Right ventricle myocardium superior (tissue), 1 donor: ENCODE measurements at regions not wholly inside any gene's neighbourhood (a gene's known extent, or its start where the extent isn't known, plus 50 kb on each side); places are given as distances from the start of the nearest gene placed in this dataset.
"Not testable (repeated sequence)": the region's sequence is repeated elsewhere in the genome, so short reads cannot be mapped to it uniquely, and the experiment has no call there.

Experiments used
- ATAC-seq: fragments of 200-7000 bp; cut with Tn5 transposase; one replicate; pipeline ENCODE4 v1.9.1; 2020; ENCODE audit warnings: mild to moderate bottlenecking; ENCODE audit not compliant: poor library complexity
- DNase-seq: peaks from one replicate; pipeline ENCODE4 v3.0.0-alpha.2; 2020
- intact Hi-C: fragments of 100-400 bp; cut with DNase I; formaldehyde crosslinking; loops from one replicate; pipeline ENCODE4 v1.11.2; 2022
- donor health status: DM: no; HTN: yes; CAD: no; lungs with severe emphysema.

DNA sequence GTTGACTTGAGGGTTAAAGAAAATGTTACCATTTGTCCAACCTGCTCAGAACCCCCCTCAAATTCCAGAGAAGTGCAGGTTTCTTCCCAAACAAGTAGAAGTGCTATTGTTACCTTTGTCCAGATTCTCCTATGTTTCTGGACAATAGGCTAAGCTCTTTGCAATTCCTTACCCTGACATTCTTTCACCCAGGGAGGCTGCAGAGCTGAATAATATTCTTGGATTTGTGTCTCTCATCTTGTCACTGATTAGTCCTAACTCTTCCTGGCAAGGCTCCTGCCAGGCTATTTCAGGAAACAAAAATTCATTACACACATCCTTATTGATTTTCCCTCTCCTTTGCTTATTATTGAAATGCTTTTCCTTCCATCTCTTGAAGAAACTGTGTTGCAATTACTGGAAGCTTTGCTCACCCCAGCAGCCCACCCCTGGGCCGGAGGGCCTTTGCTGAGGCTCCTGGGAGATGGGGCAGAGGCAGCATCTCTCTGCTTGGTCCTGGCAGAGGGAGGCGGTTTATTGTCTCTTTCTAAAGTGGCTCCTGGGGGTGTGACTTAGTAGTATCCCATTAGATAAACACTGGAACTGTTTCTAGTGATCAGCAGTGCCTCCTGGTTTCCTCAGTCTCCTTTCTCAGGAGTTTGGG is 207.5 kb upstream of the PELI2 start:
- ATAC-seq = no peak
- no peak for DNase-seq
- intact Hi-C loops = no loop called here

DNA sequence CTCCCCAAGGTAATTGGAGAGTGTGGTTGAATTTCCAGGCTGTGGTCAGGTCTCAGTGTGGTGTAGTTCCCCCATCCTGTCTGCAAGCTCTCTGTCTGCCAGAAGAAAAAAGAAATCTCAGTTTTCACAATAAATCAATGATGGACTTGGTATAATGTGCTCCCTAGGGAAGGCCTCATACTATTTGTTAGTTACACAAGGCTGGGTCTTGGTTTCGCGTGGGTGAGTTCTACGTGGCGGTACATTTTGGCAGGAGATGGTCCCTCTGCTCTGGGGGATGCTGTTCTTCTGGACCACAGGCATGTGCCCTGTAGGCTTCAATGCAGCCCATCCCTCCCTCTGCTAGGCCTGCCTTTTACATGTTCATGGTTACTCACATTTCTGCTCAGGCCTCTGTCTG is 206.4 kb upstream of the PELI2 start:
- intact Hi-C loops = no loop called here
- ATAC-seq = no peak
- no peak for DNase-seq

GRCh38 chr14:55912344-55912743 is 205.9 kb upstream of the PELI2 start:
- intact Hi-C loops = no loop called here
- ATAC-seq = no peak
- no peak for DNase-seq

- no peak for DNase-seq
Observed at GRCh38 chr14:55913324-55914025, 204.7 kb upstream of the PELI2 start.

GRCh38 chr14:55914771-55915170 is 203.4 kb upstream of the PELI2 start:
- intact Hi-C loops = no loop called here
- ATAC-seq = no peak
- no peak for DNase-seq

More at GRCh38 chr14:55913324-55914025, 204.7 kb upstream of the PELI2 start:
- intact Hi-C loops = no loop called here
- ATAC-seq = peak; percentile 85

DNA sequence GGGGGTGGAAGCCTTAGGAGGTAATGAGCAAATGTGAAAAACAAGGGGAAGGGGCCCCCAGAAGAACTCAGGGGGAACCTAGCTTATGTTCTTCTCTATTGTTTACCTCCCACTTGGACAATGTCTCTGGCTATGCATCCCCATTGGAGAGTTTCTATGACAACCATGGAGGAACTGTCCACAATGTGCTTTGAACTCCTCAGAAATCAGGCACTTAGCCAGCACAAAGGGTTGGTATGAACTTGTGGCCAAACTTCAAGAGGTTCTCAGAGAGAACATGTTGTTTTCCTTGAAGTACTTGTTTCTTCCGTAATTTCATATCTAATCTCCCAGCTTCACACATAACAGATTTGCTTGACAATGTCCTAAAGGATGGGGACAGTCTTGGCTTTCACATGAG is 202.8 kb upstream of the PELI2 start:
- intact Hi-C loops = no loop called here
- ATAC-seq = no peak
- no peak for DNase-seq

GRCh38 chr14:55919800-55920199 is 198.4 kb upstream of the PELI2 start:
- ATAC-seq, intact Hi-C loops, DNase-seq: not testable (repeated sequence)

DNA sequence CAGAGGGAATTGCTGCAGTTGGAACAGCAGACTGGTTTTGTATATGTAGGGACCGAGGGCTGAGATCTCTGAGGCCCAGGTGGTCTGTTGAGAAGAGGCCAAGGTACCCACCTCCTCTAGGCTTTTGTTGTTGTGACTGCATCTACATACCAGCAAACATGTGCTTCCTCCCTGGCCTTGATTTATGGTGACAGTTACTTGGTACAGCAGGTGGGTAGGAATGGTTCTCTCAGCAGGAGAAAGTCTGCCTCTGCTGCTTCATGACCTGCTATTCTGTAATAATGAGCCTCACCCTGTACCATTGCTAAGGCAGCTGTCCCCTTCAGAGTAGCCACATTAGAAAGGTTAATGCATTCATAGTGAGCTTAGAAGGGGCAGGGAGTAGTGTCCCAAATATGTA is 196.7 kb upstream of the PELI2 start:
- ATAC-seq = no peak

DNA sequence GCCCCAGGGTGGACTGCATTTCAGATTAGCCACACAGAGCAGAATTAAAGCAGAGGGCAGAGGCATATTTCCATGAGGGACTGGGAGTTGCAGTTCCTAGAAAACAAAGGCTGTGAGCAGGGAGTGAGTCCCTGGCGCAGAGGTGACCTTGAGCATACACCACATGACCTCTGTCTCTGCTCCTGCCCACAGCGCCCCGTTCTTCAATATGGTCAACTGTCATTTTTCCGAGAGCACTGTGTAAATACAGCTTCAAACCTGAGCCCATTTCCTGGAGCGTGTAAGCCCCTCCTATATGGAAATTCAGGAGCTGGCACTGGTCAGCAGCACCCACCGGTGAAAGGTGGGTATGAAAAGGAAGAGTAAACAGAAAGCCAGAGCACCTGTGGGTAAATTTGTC is 192.2 kb upstream of the PELI2 start:
- DNase-seq (no peak), ATAC-seq (no peak)

More for the DNA sequence above, 196.7 kb upstream of the PELI2 start:
- intact Hi-C loops = no loop called here
- no peak for DNase-seq

GRCh38 chr14:55927028-55927427 is 191.2 kb upstream of the PELI2 start:
- intact Hi-C loops = no loop called here
- ATAC-seq = no peak
- DNase-seq = no peak

More for the DNA sequence above, 192.2 kb upstream of the PELI2 start:
- intact Hi-C loops = no loop called here

GRCh38 chr14:55928276-55928675 is 189.9 kb upstream of the PELI2 start:
- DNase-seq = no peak
- ATAC-seq = no peak

GRCh38 chr14:55929136-55929535 is 189.1 kb upstream of the PELI2 start:
- DNase-seq (no peak), ATAC-seq (no peak)
- intact Hi-C loops = no loop called here

More at GRCh38 chr14:55928276-55928675, 189.9 kb upstream of the PELI2 start:
- intact Hi-C loops = no loop called here

DNA sequence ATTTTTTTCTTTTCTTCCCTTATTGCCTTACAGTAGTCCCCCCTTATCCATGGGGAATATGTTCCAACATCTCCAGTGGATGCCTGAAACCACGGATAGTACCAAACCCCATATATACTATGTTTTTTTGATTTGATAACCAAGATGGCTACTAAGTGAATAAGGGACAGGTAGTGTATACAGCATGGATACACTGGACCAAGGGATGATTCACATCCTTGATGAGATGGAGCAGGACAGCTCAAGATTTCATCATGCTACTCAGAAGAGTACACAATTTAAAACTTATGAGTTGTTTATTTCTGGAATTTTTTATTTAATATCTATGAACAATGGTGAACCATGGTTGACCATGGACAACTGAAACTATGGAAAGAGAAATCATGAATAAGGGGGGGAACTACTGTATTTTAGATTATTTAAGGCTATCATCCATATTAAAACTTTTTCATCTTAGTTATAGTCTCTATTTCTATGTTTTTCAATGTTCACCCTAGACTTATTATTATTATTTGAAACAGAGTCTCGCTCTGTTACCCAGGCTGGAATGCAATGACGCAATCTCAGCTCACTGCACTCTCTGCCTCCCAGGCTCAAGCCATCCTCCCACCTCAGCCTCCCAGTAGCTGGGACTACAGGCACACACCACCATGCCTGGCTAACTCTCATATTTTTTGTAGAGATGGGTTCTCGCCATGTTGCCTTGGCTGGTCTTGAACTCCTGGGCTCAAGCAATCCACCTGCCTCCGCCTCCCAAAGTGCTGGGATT is 188.0 kb upstream of the PELI2 start:
- DNase-seq (no peak), ATAC-seq (no peak)
- intact Hi-C loops = no loop called here

DNA sequence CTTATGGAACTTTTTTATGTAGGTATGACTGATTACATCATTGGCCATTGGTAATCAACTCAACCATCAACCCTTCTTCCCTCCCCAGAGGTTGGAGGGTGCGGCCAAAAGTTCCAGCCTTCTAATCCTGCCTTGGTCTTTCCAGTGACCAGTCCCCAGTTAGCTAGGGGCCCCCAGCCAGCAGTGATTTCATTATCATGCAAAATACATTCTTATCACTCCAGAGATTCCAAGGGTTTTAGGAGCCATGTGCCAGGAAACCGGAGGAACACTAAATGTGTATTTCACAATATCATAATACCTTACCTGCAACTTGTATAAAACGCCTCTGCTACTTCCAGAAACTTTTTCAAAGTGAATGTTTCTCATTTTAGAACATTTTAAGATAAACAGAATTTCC is 181.5 kb upstream of the PELI2 start:
- ATAC-seq (no peak), DNase-seq (no peak)
- intact Hi-C loops = no loop called here

- ATAC-seq (peak; percentile 93), DNase-seq (peak; percentile 69)
- intact Hi-C loops = no loop called here
Observed at GRCh38 chr14:55938249-55938791, 179.9 kb upstream of the PELI2 start.

DNA sequence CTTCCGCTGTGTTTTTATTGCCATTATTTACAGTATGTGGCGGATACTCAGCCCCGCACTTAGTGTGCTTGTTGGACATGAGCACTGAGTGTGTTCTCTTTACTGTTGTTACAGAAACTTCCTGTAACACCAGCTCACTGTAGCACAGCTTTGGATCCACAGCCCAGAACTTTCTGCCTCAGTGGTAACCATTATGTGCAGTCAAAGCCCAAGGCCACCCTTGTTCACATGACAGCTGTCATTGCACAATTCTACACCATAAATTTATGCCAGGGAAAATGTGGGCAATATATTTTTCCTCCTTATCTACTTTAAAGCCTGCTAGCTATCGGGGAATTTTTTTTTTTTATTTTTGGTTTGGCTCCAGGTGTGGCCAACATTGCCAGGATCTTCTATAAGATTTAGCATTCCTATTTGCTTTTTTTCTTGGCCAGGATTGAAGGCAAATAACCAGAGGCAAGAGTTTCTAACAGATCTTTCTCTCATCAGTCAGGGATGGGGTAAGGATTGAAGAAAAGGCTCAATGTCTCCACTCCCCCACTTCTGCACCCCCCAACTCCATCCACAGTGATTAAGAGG is 176.0 kb upstream of the PELI2 start:
- ATAC-seq (no peak), DNase-seq (no peak)
- intact Hi-C loops = no loop called here

GRCh38 chr14:55942826-55943225 is 175.4 kb upstream of the PELI2 start:
- intact Hi-C loops = no loop called here
- ATAC-seq (no peak), DNase-seq (no peak)

GRCh38 chr14:55944757-55945156 is 173.5 kb upstream of the PELI2 start:
- no peak for DNase-seq
- intact Hi-C loops = no loop called here

GRCh38 chr14:55946231-55946630 is 172.0 kb upstream of the PELI2 start:
- intact Hi-C loops = no loop called here

More at GRCh38 chr14:55944757-55945156, 173.5 kb upstream of the PELI2 start:
- ATAC-seq = no peak

More at GRCh38 chr14:55946231-55946630, 172.0 kb upstream of the PELI2 start:
- DNase-seq (no peak), ATAC-seq (no peak)
